SK-N-SH treated with all-trans-retinoic acid at 6 μM for 48 hours (cell line): ENCODE measurements at regions not wholly inside any gene's neighbourhood (a gene's known extent, or its start where the extent isn't known, plus 50 kb on each side); places are given as distances from the start of the nearest gene placed in this dataset.

Source experiments
- ARNTL ChIP-seq: fragments of 450-650 bp; formaldehyde crosslinking; IDR thresholded peaks from 2 replicates; pipeline ENCODE4 v1.5.0; 2020; ENCODE audit warnings: low read depth, mild to moderate bottlenecking, moderate library complexity, borderline replicate concordance
- CREB5 ChIP-seq: fragments of 250-450 bp; sonication (Bioruptor Pico); IDR thresholded peaks from 2 replicates; pipeline ENCODE4 v1.5.1; 2020; ENCODE audit warnings: low read depth, mild to moderate bottlenecking, moderate library complexity
- CSDC2 ChIP-seq: fragments of 250-450 bp; sonication (Bioruptor Pico); IDR thresholded peaks from 2 replicates; pipeline ENCODE4 v1.5.0; 2020; ENCODE audit warnings: mild to moderate bottlenecking, moderate library complexity
- GLIS3 ChIP-seq: fragments of 250-450 bp; sonication (Bioruptor Pico); IDR thresholded peaks from 2 replicates; pipeline ENCODE4 v1.5.0; 2020; ENCODE audit warnings: mild to moderate bottlenecking, moderate library complexity
- ISL1 ChIP-seq: fragments of 250-450 bp; sonication (Bioruptor Pico); IDR thresholded peaks from 2 replicates; pipeline ENCODE4 v2.1.2; 2022; ENCODE audit warnings: mild to moderate bottlenecking, moderate library complexity
- RARB ChIP-seq: fragments of 250-450 bp; sonication (Bioruptor Pico); IDR thresholded peaks from 2 replicates; pipeline ENCODE4 v1.8.0; 2021; ENCODE audit warnings: mild to moderate bottlenecking, moderate library complexity
- SNAI2 ChIP-seq: fragments of 250-450 bp; sonication (Bioruptor Pico); IDR thresholded peaks from 2 replicates; pipeline ENCODE4 v1.5.0; 2020; ENCODE audit warnings: mild to moderate bottlenecking, moderate library complexity
- TCF4 ChIP-seq: fragments of 250-450 bp; sonication (Bioruptor Pico); IDR thresholded peaks from 2 replicates; pipeline ENCODE4 v1.8.0; 2021; ENCODE audit warnings: mild to moderate bottlenecking, moderate library complexity, borderline replicate concordance
- TOX ChIP-seq: fragments of 250-450 bp; sonication (Bioruptor Pico); IDR thresholded peaks from 2 replicates; pipeline ENCODE4 v1.8.0; 2021; ENCODE audit warnings: mild to moderate bottlenecking, moderate library complexity, borderline replicate concordance
- ZC3H10 ChIP-seq: fragments of 250-450 bp; sonication (Bioruptor Pico); IDR thresholded peaks from 2 replicates; pipeline ENCODE4 v1.5.1; 2021; ENCODE audit warnings: mild to moderate bottlenecking, moderate library complexity
- ZFP30 ChIP-seq: fragments of 450-650 bp; formaldehyde crosslinking; IDR thresholded peaks from 2 replicates; pipeline ENCODE4 v1.5.0; 2022; ENCODE audit warnings: mild to moderate bottlenecking, moderate library complexity
- ZNF565 ChIP-seq: fragments of 450-650 bp; formaldehyde crosslinking; conservative IDR thresholded peaks from 2 replicates; pipeline ENCODE4 v1.5.0; 2020; ENCODE audit warnings: low read depth, mild to moderate bottlenecking, moderate library complexity
- ZNF70 ChIP-seq: fragments of 450-650 bp; formaldehyde crosslinking; IDR thresholded peaks from 2 replicates; pipeline ENCODE4 v1.5.0; 2020; ENCODE audit warnings: mild to moderate bottlenecking, moderate library complexity
- ZNF8 ChIP-seq: fragments of 450-650 bp; formaldehyde crosslinking; IDR thresholded peaks from 2 replicates; pipeline ENCODE4 v1.5.0; 2020; ENCODE audit warnings: mild to moderate bottlenecking, moderate library complexity

DNA sequence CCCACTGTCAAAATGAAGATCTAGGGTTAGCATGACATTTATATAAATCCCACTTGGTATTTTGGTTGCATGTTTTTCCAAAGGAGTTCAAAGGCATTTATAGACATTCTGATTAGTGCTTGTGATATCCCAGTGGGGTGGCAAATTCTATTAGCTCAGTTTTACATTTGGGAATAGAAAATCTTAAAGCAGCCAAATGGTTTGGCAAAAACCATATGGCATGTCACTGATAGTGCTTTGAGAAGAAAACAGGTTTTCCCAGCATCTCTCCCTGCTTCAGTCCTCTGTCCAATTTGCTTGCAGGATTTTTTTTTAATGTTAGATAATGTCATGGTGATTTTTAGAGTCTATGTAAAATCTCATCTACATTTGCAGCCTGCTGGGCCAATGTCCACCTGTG is 225.1 kb upstream of the DIO3 start:
- TF ChIP-seq ZNF8 (CRISPR knock-in tag) = no peak
- TF ChIP-seq ZC3H10 (CRISPR knock-in tag) = no peak
- TF ChIP-seq CREB5 (CRISPR knock-in tag) = no peak
- TF ChIP-seq ZNF70 (CRISPR knock-in tag) = no peak
- no peak for TF ChIP-seq TOX
- TF ChIP-seq ARNTL = no peak
- no peak for TF ChIP-seq CSDC2 (CRISPR knock-in tag)
- no peak for TF ChIP-seq SNAI2
- no peak for TF ChIP-seq GLIS3 (CRISPR knock-in tag)
- TF ChIP-seq RARB (CRISPR knock-in tag) = no peak
- no peak for TF ChIP-seq ISL1 (CRISPR knock-in tag)
- TF ChIP-seq TCF4 (CRISPR knock-in tag) = no peak
- TF ChIP-seq ZFP30 (CRISPR knock-in tag) = no peak
- no peak for TF ChIP-seq ZNF565 (CRISPR knock-in tag)
